HG03139 (cell line): ENCODE measurements at regions not wholly inside any gene's neighbourhood (a gene's known extent, or its start where the extent isn't known, plus 50 kb on each side); places are given as distances from the start of the nearest gene placed in this dataset.

Experiments
- ATAC-seq: cut with Tn5 transposase; IDR thresholded peaks from one replicate; pipeline ENCODE4 v1.9.1; 2021; ENCODE audit not compliant: unreplicated experiment

GRCh38 chr14:86683561-86683960 lies 1153.6 kb downstream of the FLRT2 start:
- ATAC-seq = no peak

GRCh38 chr14:86675059-86675458 lies 1145.1 kb downstream of the FLRT2 start:
- ATAC-seq = no peak

- ATAC-seq = no peak
Measured at GRCh38 chr14:86673523-86673969, 1143.6 kb downstream of the FLRT2 start.

GRCh38 chr14:86672080-86672479 lies 1142.1 kb downstream of the FLRT2 start:
- no peak for ATAC-seq

GRCh38 chr14:86665975-86666374 lies 1136.0 kb downstream of the FLRT2 start:
- no peak for ATAC-seq

GRCh38 chr14:86662334-86662733 lies 1132.4 kb downstream of the FLRT2 start:
- no peak for ATAC-seq

GRCh38 chr14:86654558-86655184 lies 1124.7 kb downstream of the FLRT2 start:
- no peak for ATAC-seq

- ATAC-seq = no peak
Measured at GRCh38 chr14:86652526-86652925, 1122.6 kb downstream of the FLRT2 start.

GRCh38 chr14:86646696-86647690 lies 1117.0 kb downstream of the FLRT2 start:
- ATAC-seq = no peak

- ATAC-seq = no peak
Measured at GRCh38 chr14:86646125-86646524, 1116.2 kb downstream of the FLRT2 start.

GRCh38 chr14:86641310-86641709 lies 1111.4 kb downstream of the FLRT2 start:
- no peak for ATAC-seq

- ATAC-seq = no peak
Measured at GRCh38 chr14:86640288-86640687, 1110.3 kb downstream of the FLRT2 start.

GRCh38 chr14:86639666-86640065 lies 1109.7 kb downstream of the FLRT2 start:
- no peak for ATAC-seq

- no peak for ATAC-seq
Measured at GRCh38 chr14:86639146-86639545, 1109.2 kb downstream of the FLRT2 start.

GRCh38 chr14:86627080-86627479 lies 1097.1 kb downstream of the FLRT2 start:
- no peak for ATAC-seq

GRCh38 chr14:86626530-86626929 lies 1096.6 kb downstream of the FLRT2 start:
- ATAC-seq = no peak

GRCh38 chr14:86625637-86626036 lies 1095.7 kb downstream of the FLRT2 start:
- ATAC-seq = no peak

GRCh38 chr14:86619726-86620125 lies 1089.8 kb downstream of the FLRT2 start:
- no peak for ATAC-seq

GRCh38 chr14:86613786-86614185 lies 1083.8 kb downstream of the FLRT2 start:
- no peak for ATAC-seq

- no peak for ATAC-seq
Measured at GRCh38 chr14:86613126-86613525, 1083.2 kb downstream of the FLRT2 start.

GRCh38 chr14:86604561-86604960 lies 1074.6 kb downstream of the FLRT2 start:
- no peak for ATAC-seq

GRCh38 chr14:86602263-86602662 lies 1072.3 kb downstream of the FLRT2 start:
- no peak for ATAC-seq
